Ishikawa (cell line): ENCODE measurements at regions not wholly inside any gene's neighbourhood (a gene's known extent, or its start where the extent isn't known, plus 50 kb on each side); places are given as distances from the start of the nearest gene placed in this dataset.

Experiments used
- CREB1 ChIP-seq: IDR thresholded peaks from 2 replicates; pipeline ENCODE4 v1.6.1; 2012; ENCODE audit warnings: low read depth
- EP300 ChIP-seq: IDR thresholded peaks from 2 replicates; pipeline ENCODE4 v1.6.1; 2012; ENCODE audit warnings: borderline replicate concordance
- MAX ChIP-seq: IDR thresholded peaks from 2 replicates; pipeline ENCODE4 v1.6.1; 2012
- NFIC ChIP-seq: IDR thresholded peaks from 2 replicates; pipeline ENCODE4 v1.6.1; 2012
- REST ChIP-seq: IDR thresholded peaks from 2 replicates; pipeline ENCODE4 v1.6.1; 2012; ENCODE audit warnings: low read depth, mild to moderate bottlenecking
- TCF12 ChIP-seq: IDR thresholded peaks from 2 replicates; pipeline ENCODE4 v1.6.1; 2012; ENCODE audit warnings: low read depth

- TF ChIP-seq MAX: no peak
- TF ChIP-seq EP300: no peak
- TF ChIP-seq TCF12: no peak
- no peak for TF ChIP-seq CREB1
- TF ChIP-seq REST: no peak
- no peak for TF ChIP-seq NFIC
Observed at GRCh38 chr6:56372406-56372995, 125.1 kb upstream of the COL21A1 start.
